ENCODE measurements at regions not wholly inside any gene's neighbourhood (a gene's known extent, or its start where the extent isn't known, plus 50 kb on each side); places are given as distances from the start of the nearest gene placed in this dataset.

DNA sequence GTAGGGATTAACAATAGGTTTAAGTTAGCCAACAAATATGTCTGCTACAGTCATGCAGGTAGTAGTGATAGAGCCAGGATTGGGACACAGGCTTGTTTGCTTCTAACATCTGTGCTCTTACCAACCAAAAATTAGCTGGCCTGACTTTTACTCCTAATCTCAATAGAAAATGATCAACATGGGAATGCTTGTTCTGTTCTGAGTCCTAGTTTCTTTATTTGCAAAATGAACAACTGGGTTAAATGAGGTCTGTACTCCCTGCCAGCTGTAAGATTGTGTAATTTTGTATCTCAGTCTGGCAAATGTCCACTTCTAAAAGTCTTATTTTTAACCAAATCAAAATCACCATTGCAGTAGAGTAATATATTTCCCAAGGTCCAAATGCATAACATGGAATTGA is 216.8 kb downstream of the NMUR2 start:
- H3K79me2 ChIP-seq (ENCODE audit: low read length) = no peaks in the 10 kb centered on the region
- H3K4me2 ChIP-seq (ENCODE audit: low read length) = no peak overlapping the region
- no peak overlapping the region for H2AFZ ChIP-seq (ENCODE audit: low read depth, low read length)
- no peaks in the 10 kb centered on the region for H4K20me1 ChIP-seq (ENCODE audit: insufficient read depth, low read length)
- H3K27me3 ChIP-seq (ENCODE audit: low read depth, low read length) = no peaks in the 10 kb centered on the region
- no peaks in the 10 kb centered on the region for H3K9me3 ChIP-seq (ENCODE audit: insufficient read depth, low read length)
- no peak for TF ChIP-seq EZH2phosphoT487 (IDR thresholded peaks at IDR 0.05; ENCODE audit: low read depth)
- TF ChIP-seq, protein P1, sequence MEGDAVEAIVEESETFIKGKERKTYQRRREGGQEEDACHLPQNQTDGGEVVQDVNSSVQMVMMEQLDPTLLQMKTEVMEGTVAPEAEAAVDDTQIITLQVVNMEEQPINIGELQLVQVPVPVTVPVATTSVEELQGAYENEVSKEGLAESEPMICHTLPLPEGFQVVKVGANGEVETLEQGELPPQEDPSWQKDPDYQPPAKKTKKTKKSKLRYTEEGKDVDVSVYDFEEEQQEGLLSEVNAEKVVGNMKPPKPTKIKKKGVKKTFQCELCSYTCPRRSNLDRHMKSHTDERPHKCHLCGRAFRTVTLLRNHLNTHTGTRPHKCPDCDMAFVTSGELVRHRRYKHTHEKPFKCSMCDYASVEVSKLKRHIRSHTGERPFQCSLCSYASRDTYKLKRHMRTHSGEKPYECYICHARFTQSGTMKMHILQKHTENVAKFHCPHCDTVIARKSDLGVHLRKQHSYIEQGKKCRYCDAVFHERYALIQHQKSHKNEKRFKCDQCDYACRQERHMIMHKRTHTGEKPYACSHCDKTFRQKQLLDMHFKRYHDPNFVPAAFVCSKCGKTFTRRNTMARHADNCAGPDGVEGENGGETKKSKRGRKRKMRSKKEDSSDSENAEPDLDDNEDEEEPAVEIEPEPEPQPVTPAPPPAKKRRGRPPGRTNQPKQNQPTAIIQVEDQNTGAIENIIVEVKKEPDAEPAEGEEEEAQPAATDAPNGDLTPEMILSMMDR (IDR thresholded peaks at IDR 0.05; ENCODE audit: low read depth, low read length) = no peak
- H3K9ac ChIP-seq (ENCODE audit: low read length) = no peak overlapping the region
- no peaks in the 10 kb centered on the region for H3K36me3 ChIP-seq (replicated peaks; ENCODE audit: low read depth, low read length)
- no peaks in the 10 kb centered on the region for H3K4me1 ChIP-seq (ENCODE audit: low read length)
- no peak overlapping the region for H3K4me3 ChIP-seq (ENCODE audit: low read length)
- H3K27ac ChIP-seq (ENCODE audit: low read length) = no peak overlapping the region

DNA sequence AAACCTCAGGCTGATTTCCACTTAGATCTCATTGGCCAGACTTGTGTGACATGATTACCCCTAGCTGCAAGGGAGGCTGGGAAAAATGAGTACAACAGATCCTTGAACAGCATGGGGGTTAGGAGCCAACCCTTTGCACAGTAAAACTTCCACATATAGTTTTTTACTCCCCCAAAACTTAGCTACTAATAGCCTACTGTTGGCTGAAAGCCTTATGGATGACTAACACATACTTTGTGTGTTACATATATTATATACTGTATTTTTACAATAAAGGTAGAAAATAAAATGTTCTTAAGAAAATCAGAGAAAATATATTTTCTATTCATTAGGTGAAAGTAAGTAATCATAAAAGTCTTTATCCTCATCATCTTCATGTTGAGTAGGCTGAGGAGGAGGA is 217.4 kb downstream of the NMUR2 start:
- H3K4me3 ChIP-seq (ENCODE audit: low read length) = no peak overlapping the region
- H4K20me1 ChIP-seq (ENCODE audit: insufficient read depth, low read length) = no peaks in the 10 kb centered on the region
- no peaks in the 10 kb centered on the region for H3K79me2 ChIP-seq (ENCODE audit: low read length)
- no peaks in the 10 kb centered on the region for H3K36me3 ChIP-seq (replicated peaks; ENCODE audit: low read depth, low read length)
- no peak overlapping the region for H3K4me2 ChIP-seq (ENCODE audit: low read length)
- no peaks in the 10 kb centered on the region for H3K9me3 ChIP-seq (ENCODE audit: insufficient read depth, low read length)
- no peak overlapping the region for H3K9ac ChIP-seq (ENCODE audit: low read length)
- H3K27ac ChIP-seq (ENCODE audit: low read length) = no peak overlapping the region
- no peaks in the 10 kb centered on the region for H3K4me1 ChIP-seq (ENCODE audit: low read length)
- H2AFZ ChIP-seq (ENCODE audit: low read depth, low read length) = no peak overlapping the region
- TF ChIP-seq, protein P1 (IDR thresholded peaks at IDR 0.05; ENCODE audit: low read depth, low read length) = no peak
- TF ChIP-seq EZH2phosphoT487 (IDR thresholded peaks at IDR 0.05; ENCODE audit: low read depth) = no peak
- H3K27me3 ChIP-seq (ENCODE audit: low read depth, low read length) = no peaks in the 10 kb centered on the region

DNA sequence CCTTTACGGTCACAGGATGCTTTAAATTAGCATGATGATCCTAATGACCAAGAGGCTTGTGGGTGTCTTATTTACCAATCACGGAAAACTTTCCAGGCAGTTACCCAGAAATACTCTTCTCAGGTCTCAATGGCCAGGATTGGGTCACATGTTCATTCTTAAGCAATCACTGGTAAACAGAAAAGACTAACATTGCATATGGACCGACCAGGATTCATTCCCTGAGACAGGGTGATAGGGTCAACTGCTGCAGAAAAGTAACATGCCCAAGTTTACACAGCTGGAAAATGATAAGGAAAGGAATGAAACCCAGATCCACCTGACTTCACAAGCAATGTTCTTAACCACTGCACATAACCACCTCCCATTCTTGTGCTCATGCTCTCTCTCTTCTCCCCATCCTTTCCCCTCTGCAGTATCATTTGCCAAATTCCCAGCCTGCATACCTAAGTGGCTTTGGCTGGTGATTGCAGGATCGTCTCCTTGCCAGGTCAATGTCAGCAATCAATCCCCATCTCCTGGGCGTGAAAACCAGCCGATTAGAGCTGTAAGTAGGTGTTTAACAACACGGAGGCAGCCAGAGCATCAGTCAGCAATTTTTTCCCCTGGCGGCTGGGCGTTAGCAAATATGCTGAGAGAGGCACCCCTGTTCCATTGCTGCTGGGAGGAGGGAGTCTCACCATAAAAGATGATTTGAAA is 219.4 kb downstream of the NMUR2 start:
- H2AFZ ChIP-seq (ENCODE audit: low read depth, low read length) = no peak overlapping the region

GRCh38 chr5:152184266-152184665 is 220.8 kb downstream of the NMUR2 start:
- Histone ChIP-seq H3K4me3 (ENCODE audit: low read length) (no peak overlapping the region), H2AFZ (ENCODE audit: low read depth, low read length) (no peak overlapping the region), H3K36me3 (replicated peaks; ENCODE audit: low read depth, low read length) (no peaks in the 10 kb centered on the region), H3K9me3 (ENCODE audit: insufficient read depth, low read length) (no peaks in the 10 kb centered on the region), H3K9ac (ENCODE audit: low read length) (no peak overlapping the region), H3K4me2 (ENCODE audit: low read length) (no peak overlapping the region), H3K79me2 (ENCODE audit: low read length) (no peaks in the 10 kb centered on the region), H3K4me1 (ENCODE audit: low read length) (no peaks in the 10 kb centered on the region), H3K27me3 (ENCODE audit: low read depth, low read length) (no peaks in the 10 kb centered on the region), H4K20me1 (ENCODE audit: insufficient read depth, low read length) (no peaks in the 10 kb centered on the region), H3K27ac (ENCODE audit: low read length) (no peak overlapping the region)
- no peak for TF ChIP-seq EZH2phosphoT487 (IDR thresholded peaks at IDR 0.05; ENCODE audit: low read depth)
- TF ChIP-seq, protein P1 (IDR thresholded peaks at IDR 0.05; ENCODE audit: low read depth, low read length) = no peak

More for the DNA sequence above, 219.4 kb downstream of the NMUR2 start:
- Histone ChIP-seq H3K4me2 (ENCODE audit: low read length) (no peak overlapping the region), H3K9ac (ENCODE audit: low read length) (no peak overlapping the region), H3K27me3 (ENCODE audit: low read depth, low read length) (no peaks in the 10 kb centered on the region), H3K4me3 (ENCODE audit: low read length) (no peak overlapping the region), H4K20me1 (ENCODE audit: insufficient read depth, low read length) (no peaks in the 10 kb centered on the region), H3K4me1 (ENCODE audit: low read length) (no peaks in the 10 kb centered on the region), H3K9me3 (ENCODE audit: insufficient read depth, low read length) (no peaks in the 10 kb centered on the region), H3K27ac (ENCODE audit: low read length) (no peak overlapping the region), H3K36me3 (replicated peaks; ENCODE audit: low read depth, low read length) (no peaks in the 10 kb centered on the region), H3K79me2 (ENCODE audit: low read length) (no peaks in the 10 kb centered on the region)
- TF ChIP-seq EZH2phosphoT487 (IDR thresholded peaks at IDR 0.05; ENCODE audit: low read depth) = no peak

Data from OCI-LY3 (cell line).